RPMI8226 (cell line): ENCODE measurements at regions not wholly inside any gene's neighbourhood (a gene's known extent, or its start where the extent isn't known, plus 50 kb on each side); places are given as distances from the start of the nearest gene placed in this dataset.

Source experiments
- DNase-seq: peaks from one replicate; pipeline ENCODE4 v3.0.0-alpha.2; 2015

DNA sequence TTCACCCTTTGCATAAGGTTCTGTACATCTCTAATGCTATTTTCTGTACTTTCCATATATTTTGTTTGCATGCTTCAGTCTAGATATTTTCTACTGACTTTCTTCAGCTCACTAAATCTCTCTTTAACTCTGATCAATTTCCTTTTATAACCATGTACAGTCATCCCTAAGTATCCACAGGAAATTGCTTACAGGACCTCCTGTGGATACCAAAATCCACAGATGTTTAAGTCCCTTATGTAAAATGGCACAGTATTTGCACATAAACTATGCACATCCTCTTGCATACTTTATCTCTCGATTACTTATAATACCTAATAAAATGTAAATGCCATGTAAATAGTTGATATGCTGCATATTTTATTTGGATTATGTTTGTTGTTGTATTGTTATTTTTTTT is 442.1 kb downstream of the TLE4 start:
- DNase-seq = no peak

DNA sequence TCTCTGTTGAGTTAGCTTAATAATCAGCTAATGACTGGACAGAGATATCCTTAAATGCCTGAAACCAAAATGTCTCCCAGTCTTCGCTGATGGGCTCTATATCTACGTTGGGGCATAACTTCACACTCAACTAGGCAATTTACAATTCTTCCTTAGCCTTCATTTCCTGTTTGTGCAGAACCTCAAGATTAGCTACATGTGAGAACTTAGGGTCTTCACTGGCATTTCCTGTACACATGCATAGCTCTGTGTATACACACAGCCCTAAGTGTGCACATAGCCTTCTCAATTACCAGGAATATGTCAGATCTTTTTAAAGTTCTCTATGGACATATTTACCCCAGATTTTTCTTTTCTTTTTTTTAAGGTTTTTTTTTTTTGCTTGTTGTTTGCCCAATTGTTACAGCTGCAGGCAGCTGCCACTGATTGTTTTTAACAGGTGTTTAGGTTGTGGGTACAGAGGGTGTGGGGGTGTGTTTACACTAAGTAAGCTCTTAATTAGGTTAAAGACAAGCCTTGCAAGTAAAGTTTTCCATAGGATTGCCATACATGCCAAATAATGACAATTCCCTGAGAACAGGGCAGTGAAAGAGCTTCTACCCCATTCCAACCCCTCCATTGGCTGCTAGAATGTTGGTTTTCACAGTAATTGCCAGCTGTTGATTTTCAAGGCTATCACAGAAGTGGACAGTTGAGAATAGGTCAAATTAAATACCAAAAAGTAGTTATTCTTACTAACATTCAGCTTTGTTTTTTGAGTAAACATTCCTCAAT is 441.0 kb downstream of the TLE4 start:
- DNase-seq = no peak

GRCh38 chr9:80009204-80009603 is 437.4 kb downstream of the TLE4 start:
- DNase-seq = no peak

GRCh38 chr9:80004714-80005113 is 432.9 kb downstream of the TLE4 start:
- no peak for DNase-seq

GRCh38 chr9:79990536-79990935 is 418.8 kb downstream of the TLE4 start:
- DNase-seq = no peak

- no peak for DNase-seq
These were observed 417.3 kb downstream of the TLE4 start for GRCh38 chr9:79989079-79989478.

DNA sequence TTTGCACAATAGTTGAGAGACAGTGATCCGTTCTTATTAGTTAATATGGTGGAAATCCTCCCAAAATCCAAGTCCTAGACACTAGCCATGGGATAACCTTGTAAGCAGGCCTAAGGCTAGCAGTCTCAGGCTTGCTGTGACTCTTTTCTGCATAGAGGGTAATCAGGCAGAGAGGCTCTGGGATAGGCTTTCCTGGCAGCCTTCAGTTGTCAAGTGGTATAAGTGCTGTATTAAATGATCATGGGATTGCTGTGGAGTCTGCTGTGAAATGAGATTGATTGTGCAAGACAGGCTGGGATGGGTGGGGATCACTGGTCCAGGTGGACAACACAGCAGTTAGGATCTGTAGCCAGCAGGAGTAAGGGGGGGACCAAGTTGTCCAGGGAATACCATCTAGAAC is 416.4 kb downstream of the TLE4 start:
- no peak for DNase-seq

DNA sequence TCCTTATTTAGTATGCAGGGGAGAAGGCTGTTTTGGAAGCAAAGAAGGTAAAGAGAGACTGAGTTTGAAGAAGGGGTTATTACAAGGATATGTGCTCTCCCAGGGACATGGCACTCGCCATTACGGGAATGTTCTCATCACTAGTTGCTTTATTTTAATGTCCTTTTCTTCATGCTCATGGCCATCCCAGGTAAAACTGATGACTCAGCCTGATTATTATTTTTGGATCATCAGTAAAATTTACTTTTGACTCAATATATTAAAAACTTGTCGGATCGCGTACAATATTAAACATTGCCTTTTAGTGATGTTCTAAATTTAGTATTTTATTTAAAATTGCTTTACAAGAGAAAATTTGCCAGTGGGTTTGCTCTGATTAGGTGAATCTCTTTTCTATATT is 414.7 kb downstream of the TLE4 start:
- no peak for DNase-seq

GRCh38 chr9:79985772-79986171 is 414.0 kb downstream of the TLE4 start:
- DNase-seq = no peak

DNA sequence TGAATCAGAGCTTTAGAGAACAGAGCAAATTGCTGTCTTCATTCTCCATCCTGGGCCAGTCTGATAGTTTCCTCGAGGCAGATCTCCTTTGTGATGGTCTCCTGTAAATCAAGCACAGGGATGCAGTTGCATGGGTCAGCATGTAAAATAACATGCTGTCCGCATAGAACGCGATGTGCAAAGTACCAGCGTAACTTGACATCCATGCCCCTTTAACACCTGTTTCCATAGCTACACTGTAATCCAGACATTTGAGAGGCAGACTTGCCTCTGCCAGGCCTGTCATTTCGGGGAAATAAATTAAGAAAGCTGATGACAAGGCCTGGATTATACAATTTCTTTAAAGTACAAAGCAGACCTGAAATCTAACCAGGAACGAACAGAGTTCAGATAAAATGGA is 413.5 kb downstream of the TLE4 start:
- no peak for DNase-seq

GRCh38 chr9:79984429-79985067 is 412.8 kb downstream of the TLE4 start:
- no peak for DNase-seq

GRCh38 chr9:79980432-79980831 is 408.7 kb downstream of the TLE4 start:
- DNase-seq = no peak

- no peak for DNase-seq
These were observed 405.9 kb downstream of the TLE4 start for GRCh38 chr9:79977510-79978197.

GRCh38 chr9:79977074-79977435 is 405.3 kb downstream of the TLE4 start:
- no peak for DNase-seq

- DNase-seq = no peak
These were observed 404.7 kb downstream of the TLE4 start for GRCh38 chr9:79976257-79977073.

- DNase-seq = no peak
These were observed 404.0 kb downstream of the TLE4 start for GRCh38 chr9:79975621-79976256.

- DNase-seq = no peak
These were observed 403.1 kb downstream of the TLE4 start for GRCh38 chr9:79974806-79975422.

GRCh38 chr9:79973627-79974026 is 401.9 kb downstream of the TLE4 start:
- no peak for DNase-seq

DNA sequence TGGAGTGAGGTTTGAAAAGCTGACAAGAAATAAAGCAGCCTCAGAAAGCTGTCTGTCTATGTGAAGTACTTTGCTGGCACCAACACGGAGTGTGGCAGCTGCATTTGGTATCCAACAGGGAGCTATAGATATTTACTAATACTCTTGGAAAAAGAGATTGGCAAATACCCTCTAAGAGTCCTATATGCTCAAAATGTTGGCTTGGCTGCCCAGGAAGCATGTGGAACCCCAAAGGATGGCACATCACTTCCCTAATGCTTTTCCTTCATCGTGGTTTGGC is 398.3 kb downstream of the TLE4 start:
- DNase-seq = no peak

DNA sequence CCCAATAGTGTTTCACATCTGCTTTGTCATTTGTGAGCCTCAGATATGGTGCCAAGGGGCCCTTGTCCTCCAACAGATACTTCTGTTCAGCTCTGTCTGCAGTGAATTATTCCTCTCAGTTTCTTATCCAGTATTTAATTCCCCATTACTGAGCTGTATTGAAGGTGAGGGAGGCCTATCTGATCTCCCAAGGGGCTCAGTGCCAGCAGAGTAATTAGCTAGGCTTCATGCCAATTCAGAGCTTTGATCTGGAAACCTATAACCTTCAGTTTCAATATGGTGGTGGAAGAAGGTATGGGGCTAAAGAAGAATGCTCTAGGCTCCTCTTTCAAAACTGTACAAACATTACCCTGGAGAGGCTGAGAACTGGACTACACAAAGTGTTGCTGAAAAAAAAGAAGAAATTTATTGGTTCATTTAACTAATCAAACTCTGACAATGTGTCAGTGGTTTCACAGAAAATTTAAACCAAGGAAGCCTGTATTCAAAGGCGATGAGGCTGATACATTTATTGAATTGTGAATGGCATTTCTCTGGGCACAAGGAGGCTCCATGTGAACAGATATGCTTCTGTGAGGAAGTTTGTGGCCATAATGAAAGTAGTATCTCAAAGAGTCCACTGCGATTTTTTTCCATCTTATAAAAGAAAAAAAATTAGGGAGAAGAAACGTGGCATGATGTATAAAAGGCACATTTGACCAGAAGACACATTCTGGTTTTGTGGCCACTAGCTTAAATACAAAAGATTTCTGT is 397.8 kb downstream of the TLE4 start:
- no peak for DNase-seq

DNA sequence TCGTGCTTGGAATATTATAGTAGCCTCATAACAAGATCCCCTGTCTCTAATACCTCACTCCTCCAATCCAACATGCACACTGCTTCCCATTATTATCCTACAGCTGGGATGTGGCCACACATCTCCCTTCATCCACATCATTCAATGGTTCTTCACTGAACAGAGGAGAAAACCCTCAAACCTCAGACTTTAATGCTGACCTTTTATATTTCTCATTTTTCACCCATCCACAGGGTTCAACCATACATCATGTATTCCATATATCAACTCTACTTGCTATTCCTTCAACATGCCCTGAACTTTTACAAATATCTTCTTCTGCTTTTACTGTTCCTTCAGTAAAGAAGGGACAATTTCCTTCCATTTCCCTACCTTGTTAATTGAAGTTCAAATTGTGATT is 396.8 kb downstream of the TLE4 start:
- DNase-seq = no peak

DNA sequence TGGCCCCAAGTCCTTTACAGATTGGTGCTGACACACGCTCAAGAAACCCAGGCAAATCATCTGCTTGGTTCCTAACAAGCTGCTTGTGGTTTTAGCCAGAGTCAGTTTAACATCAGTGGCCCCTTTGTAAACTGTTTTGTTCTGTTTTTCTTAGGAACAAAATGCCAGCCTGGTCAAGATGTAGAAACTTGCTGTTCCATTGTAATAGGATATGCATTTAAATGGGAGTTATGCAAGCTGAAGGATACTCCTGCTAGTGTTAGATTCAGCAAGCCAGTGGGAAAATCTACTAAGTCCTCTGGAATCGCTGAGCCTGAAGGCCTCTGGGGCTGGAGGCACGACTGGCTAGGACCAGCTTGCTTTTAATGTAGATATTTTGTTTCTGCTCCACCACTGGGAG is 391.1 kb downstream of the TLE4 start:
- DNase-seq = no peak
